Mesodermal cell (in vitro differentiated cells): ENCODE measurements at regions not wholly inside any gene's neighbourhood (a gene's known extent, or its start where the extent isn't known, plus 50 kb on each side); places are given as distances from the start of the nearest gene placed in this dataset.
A peak's percentile ranks its signal among the peaks of the same experiment; 100 is the strongest.

Experiments used
- H3K27ac ChIP-seq: 2 replicates; pipeline ENCODE4 v1.7.0; 2013; ENCODE audit warnings: mild to moderate bottlenecking, low read depth, low read length, moderate library complexity; ENCODE audit not compliant: severe bottlenecking
- H3K36me3 ChIP-seq: 2 replicates; pipeline ENCODE4 v1.7.1; 2013; ENCODE audit warnings: mild to moderate bottlenecking, low read length, moderate library complexity; ENCODE audit not compliant: control insufficient read depth, insufficient read depth
- H3K4me1 ChIP-seq: one replicate; pipeline ENCODE4 v1.7.1; 2013; ENCODE audit warnings: mild to moderate bottlenecking, low read length; ENCODE audit not compliant: insufficient read depth, control insufficient read depth, poor library complexity, severe bottlenecking
- H3K4me3 ChIP-seq: 2 replicates; pipeline ENCODE4 v1.7.0; 2013; ENCODE audit warnings: low read length, control low read depth, mild to moderate bottlenecking; ENCODE audit not compliant: insufficient read depth, poor library complexity, severe bottlenecking; ENCODE audit errors: extremely low read depth
- H3K9me3 ChIP-seq: 2 replicates; pipeline ENCODE4 v1.7.1; 2013; ENCODE audit warnings: mild to moderate bottlenecking, low read length, moderate library complexity; ENCODE audit not compliant: control insufficient read depth
- WGBS, 2 experiments: methylation state at CpG; one replicate each; pipeline ENCODE4 v1.1.5; 2013; ENCODE audit warnings: missing lambda C conversion rate in 2 of 2; ENCODE audit not compliant: insufficient coverage in 2 of 2; 5-methylcytosine and 5-hydroxymethylcytosine counted together

GRCh38 chr9:71383308-71383940, 262.0 kb upstream of the TRPM3 start:
- H3K9me3 ChIP-seq, result no peaks in the 10 kb centered on the region
- no peak overlapping the region for H3K27ac ChIP-seq
- H3K4me3 ChIP-seq, result no peak overlapping the region

GRCh38 chr9:71368157-71368556, 246.7 kb upstream of the TRPM3 start:
- WGBS, 2 experiments, result 20 to 38% methylated on average over 1 of the region's 1 CpG
- H3K4me1 ChIP-seq, result no peaks in the 10 kb centered on the region
- H3K4me3 ChIP-seq, result no peak overlapping the region
- H3K9me3 ChIP-seq, result no peaks in the 10 kb centered on the region
- no peaks in the 10 kb centered on the region for H3K36me3 ChIP-seq
- no peak overlapping the region for H3K27ac ChIP-seq

More at GRCh38 chr9:71383308-71383940, 262.0 kb upstream of the TRPM3 start:
- no peaks in the 10 kb centered on the region for H3K4me1 ChIP-seq
- H3K36me3 ChIP-seq, result no peaks in the 10 kb centered on the region

- Histone ChIP-seq H3K9me3 (no peaks in the 10 kb centered on the region), H3K36me3 (no peaks in the 10 kb centered on the region), H3K4me1 (no peaks in the 10 kb centered on the region), H3K4me3 (no peak overlapping the region), H3K27ac (no peak overlapping the region)
- no CpG with 5 or more reads among the region's 2 CpGs for WGBS, 2 experiments
Observed at GRCh38 chr9:71364186-71364955, 242.9 kb upstream of the TRPM3 start.

- WGBS, 2 experiments, result 73 to 93% methylated on average over 2 of the region's 4 CpGs
- Histone ChIP-seq H3K4me1 (no peaks in the 10 kb centered on the region), H3K27ac (no peak overlapping the region), H3K4me3 (no peak overlapping the region), H3K9me3 (no peaks in the 10 kb centered on the region), H3K36me3 (no peaks in the 10 kb centered on the region)
Observed at GRCh38 chr9:71363286-71363961, 242.0 kb upstream of the TRPM3 start.

- Histone ChIP-seq H3K4me1 (no peaks in the 10 kb centered on the region), H3K4me3 (no peak overlapping the region), H3K9me3 (no peaks in the 10 kb centered on the region), H3K36me3 (no peaks in the 10 kb centered on the region), H3K27ac (no peak overlapping the region)
- WGBS, 2 experiments, result 40 to 51% methylated on average over 1 to 2 of the region's 2 CpGs
Observed at GRCh38 chr9:71361357-71361756, 239.9 kb upstream of the TRPM3 start.

- H3K27ac ChIP-seq, result no peak overlapping the region
- WGBS, 2 experiments, result 65 to 75% methylated on average over 3 to 4 of the region's 4 CpGs
- H3K4me1 ChIP-seq, result no peaks in the 10 kb centered on the region
Observed at GRCh38 chr9:71357346-71357745, 235.9 kb upstream of the TRPM3 start.

GRCh38 chr9:71355884-71356283, 234.5 kb upstream of the TRPM3 start:
- Histone ChIP-seq H3K27ac (no peak overlapping the region), H3K4me1 (no peaks in the 10 kb centered on the region), H3K36me3 (no peaks in the 10 kb centered on the region), H3K4me3 (no peak overlapping the region), H3K9me3 (no peaks in the 10 kb centered on the region)
- 72 to 83% methylated on average over 3 to 4 of the region's 4 CpGs for WGBS, 2 experiments

More at GRCh38 chr9:71357346-71357745, 235.9 kb upstream of the TRPM3 start:
- H3K9me3 ChIP-seq, result no peaks in the 10 kb centered on the region
- no peaks in the 10 kb centered on the region for H3K36me3 ChIP-seq
- H3K4me3 ChIP-seq, result no peak overlapping the region

- Histone ChIP-seq H3K36me3 (no peaks in the 10 kb centered on the region), H3K9me3 (no peaks in the 10 kb centered on the region), H3K4me1 (no peaks in the 10 kb centered on the region), H3K4me3 (no peak overlapping the region), H3K27ac (no peak overlapping the region)
- 85 to 92% methylated on average over 2 of the region's 2 CpGs for WGBS, 2 experiments
Observed at GRCh38 chr9:71353720-71354119, 232.3 kb upstream of the TRPM3 start.

GRCh38 chr9:71352837-71353236, 231.4 kb upstream of the TRPM3 start:
- Histone ChIP-seq H3K27ac (no peak overlapping the region), H3K4me3 (no peak overlapping the region), H3K4me1 (no peaks in the 10 kb centered on the region), H3K9me3 (no peaks in the 10 kb centered on the region), H3K36me3 (no peaks in the 10 kb centered on the region)
- WGBS, 2 experiments, result 67 to 90% methylated on average over 2 to 5 of the region's 5 CpGs

- Histone ChIP-seq H3K9me3 (no peaks in the 10 kb centered on the region), H3K36me3 (no peaks in the 10 kb centered on the region), H3K4me3 (no peak overlapping the region), H3K4me1 (no peaks in the 10 kb centered on the region), H3K27ac (no peak overlapping the region)
- WGBS, 2 experiments, result no CpG with 5 or more reads among the region's 4 CpGs
Observed at GRCh38 chr9:71349218-71349617, 227.8 kb upstream of the TRPM3 start.

GRCh38 chr9:71333321-71333720, 211.9 kb upstream of the TRPM3 start:
- 56 to 80% methylated on average over 1 to 3 of the region's 3 CpGs for WGBS, 2 experiments
- Histone ChIP-seq H3K4me3 (no peak overlapping the region), H3K4me1 (no peaks in the 10 kb centered on the region), H3K27ac (peak overlapping the region; percentile 24), H3K36me3 (no peaks in the 10 kb centered on the region), H3K9me3 (no peaks in the 10 kb centered on the region)
